CD4-positive, alpha-beta T cell treated with Interleukin-6 at 100 ng/mL for 8 hours (primary cell): ENCODE measurements at regions not wholly inside any gene's neighbourhood (a gene's known extent, or its start where the extent isn't known, plus 50 kb on each side); places are given as distances from the start of the nearest gene placed in this dataset.

Experiments used
- DNase-seq: peaks from one replicate; pipeline ENCODE4 v3.0.0-alpha.2; 2020; ENCODE audit warnings: mixed read lengths, low spot score

GRCh38 chr6:140908505-140908904 is 1224.2 kb upstream of the GJE1 start:
- DNase-seq: no peak

GRCh38 chr6:140907235-140907634 is 1225.5 kb upstream of the GJE1 start:
- DNase-seq: no peak

- DNase-seq: no peak
These were observed 1227.0 kb upstream of the GJE1 start for GRCh38 chr6:140905724-140906123.

- no peak for DNase-seq
These were observed 1227.7 kb upstream of the GJE1 start for GRCh38 chr6:140905050-140905449.

- DNase-seq: no peak
These were observed 1234.7 kb upstream of the GJE1 start for GRCh38 chr6:140897804-140898573.

GRCh38 chr6:140897349-140897748 is 1235.4 kb upstream of the GJE1 start:
- no peak for DNase-seq

GRCh38 chr6:140893432-140893831 is 1239.3 kb upstream of the GJE1 start:
- DNase-seq: no peak

- DNase-seq: no peak
These were observed 1252.8 kb upstream of the GJE1 start for GRCh38 chr6:140879946-140880345.

GRCh38 chr6:140874066-140874465 is 1258.7 kb upstream of the GJE1 start:
- no peak for DNase-seq

GRCh38 chr6:140872885-140873284 is 1259.8 kb upstream of the GJE1 start:
- no peak for DNase-seq

GRCh38 chr6:140871911-140872310 is 1260.8 kb upstream of the GJE1 start:
- no peak for DNase-seq

GRCh38 chr6:140867336-140867735 is 1265.4 kb upstream of the GJE1 start:
- DNase-seq: no peak

GRCh38 chr6:140858381-140858971 is 1274.2 kb upstream of the GJE1 start:
- no peak for DNase-seq

- DNase-seq: no peak
These were observed 1274.9 kb upstream of the GJE1 start for GRCh38 chr6:140857739-140858380.

GRCh38 chr6:140855520-140855919 is 1277.2 kb upstream of the GJE1 start:
- DNase-seq: no peak

- DNase-seq: no peak
These were observed 1278.4 kb upstream of the GJE1 start for GRCh38 chr6:140854318-140854717.

GRCh38 chr6:140850438-140850837 is 1282.3 kb upstream of the GJE1 start:
- DNase-seq: no peak

GRCh38 chr6:140849456-140849855 is 1283.3 kb upstream of the GJE1 start:
- DNase-seq: no peak

- DNase-seq: no peak
These were observed 1285.5 kb upstream of the GJE1 start for GRCh38 chr6:140847262-140847645.

GRCh38 chr6:140846503-140847261 is 1286.0 kb upstream of the GJE1 start:
- DNase-seq: no peak

GRCh38 chr6:140845701-140846100 is 1287.0 kb upstream of the GJE1 start:
- no peak for DNase-seq

GRCh38 chr6:140844167-140844566 is 1288.6 kb upstream of the GJE1 start:
- no peak for DNase-seq

GRCh38 chr6:140833408-140833807 is 1299.3 kb upstream of the GJE1 start:
- no peak for DNase-seq
